ENCODE measurements at regions not wholly inside any gene's neighbourhood (a gene's known extent, or its start where the extent isn't known, plus 50 kb on each side); places are given as distances from the start of the nearest gene placed in this dataset.

GRCh38 chr6:21404577-21404976 is 189.0 kb upstream of the SOX4 start:
- no peak overlapping the region for H3K27ac Mint-ChIP-seq (ENCODE audit: unreplicated experiment)
- no peak overlapping the region for H3K4me3 Mint-ChIP-seq (ENCODE audit: low read depth, unreplicated experiment)
- TF ChIP-seq CTCF (IDR thresholded peaks at IDR 0.05; ENCODE audit: unreplicated experiment): no peak
- DNase-seq: no peak
- no peaks in the 10 kb centered on the region for H3K27me3 Mint-ChIP-seq (ENCODE audit: unreplicated experiment)
- H3K4me1 Mint-ChIP-seq (ENCODE audit: low read depth, unreplicated experiment): no peaks in the 10 kb centered on the region
- intact Hi-C loops (cut with micrococcal nuclease; ENCODE audit: unreplicated experiment): no loop called here
- no TSS peak for BruUV-seq (replicated peaks)
- CTCF ChIA-PET: interaction anchor here (0.7 kb wide), 1 partner anchor 26 kb away, joined by 4 read pairs; no protein-coding TSS in a partner anchor
- H3K9me3 Mint-ChIP-seq (ENCODE audit: low read depth, unreplicated experiment): peaks cover 7% of the 10 kb centered on the region
- H3K36me3 Mint-ChIP-seq (ENCODE audit: insufficient read depth, unreplicated experiment): no peaks in the 10 kb centered on the region

- Mint-ChIP-seq H3K4me3 (ENCODE audit: low read depth, unreplicated experiment) (no peak overlapping the region), H3K36me3 (ENCODE audit: insufficient read depth, unreplicated experiment) (no peaks in the 10 kb centered on the region), H3K27me3 (ENCODE audit: unreplicated experiment) (no peaks in the 10 kb centered on the region), H3K27ac (ENCODE audit: unreplicated experiment) (no peak overlapping the region), H3K9me3 (ENCODE audit: low read depth, unreplicated experiment) (peaks cover 7% of the 10 kb centered on the region), H3K4me1 (ENCODE audit: low read depth, unreplicated experiment) (no peaks in the 10 kb centered on the region)
- no peak for TF ChIP-seq CTCF (IDR thresholded peaks at IDR 0.05; ENCODE audit: unreplicated experiment)
- BruUV-seq (replicated peaks): no TSS peak
- intact Hi-C loops (cut with micrococcal nuclease; ENCODE audit: unreplicated experiment): no loop called here
- CTCF ChIA-PET: interaction anchor here (0.7 kb wide), 1 partner anchor 62 kb away, joined by 4 read pairs; no protein-coding TSS in a partner anchor
- DNase-seq: no peak
Observed at GRCh38 chr6:21406316-21406715, 187.2 kb upstream of the SOX4 start.

- no peak overlapping the region for H3K4me3 Mint-ChIP-seq (ENCODE audit: low read depth, unreplicated experiment)
- TF ChIP-seq CTCF (IDR thresholded peaks at IDR 0.05; ENCODE audit: unreplicated experiment): no peak
- DNase-seq: no peak
- no TSS peak for BruUV-seq (replicated peaks)
- no peaks in the 10 kb centered on the region for H3K27me3 Mint-ChIP-seq (ENCODE audit: unreplicated experiment)
- H3K4me1 Mint-ChIP-seq (ENCODE audit: low read depth, unreplicated experiment): no peaks in the 10 kb centered on the region
- no peaks in the 10 kb centered on the region for H3K36me3 Mint-ChIP-seq (ENCODE audit: insufficient read depth, unreplicated experiment)
- H3K9me3 Mint-ChIP-seq (ENCODE audit: low read depth, unreplicated experiment): peaks cover 7% of the 10 kb centered on the region
- intact Hi-C loops (cut with micrococcal nuclease; ENCODE audit: unreplicated experiment): no loop called here
- CTCF ChIA-PET: interaction anchor here (1.0 kb wide), 1 partner anchor 10 kb away, joined by 3 read pairs; no protein-coding TSS in a partner anchor
- H3K27ac Mint-ChIP-seq (ENCODE audit: unreplicated experiment): no peak overlapping the region
Observed at GRCh38 chr6:21409231-21409630, 184.3 kb upstream of the SOX4 start.

- Mint-ChIP-seq H3K9me3 (ENCODE audit: low read depth, unreplicated experiment) (no peaks in the 10 kb centered on the region), H3K36me3 (ENCODE audit: insufficient read depth, unreplicated experiment) (no peaks in the 10 kb centered on the region), H3K27me3 (ENCODE audit: unreplicated experiment) (no peaks in the 10 kb centered on the region), H3K4me3 (ENCODE audit: low read depth, unreplicated experiment) (no peak overlapping the region), H3K4me1 (ENCODE audit: low read depth, unreplicated experiment) (no peaks in the 10 kb centered on the region), H3K27ac (ENCODE audit: unreplicated experiment) (no peak overlapping the region)
- no peak for DNase-seq
- TF ChIP-seq CTCF (IDR thresholded peaks at IDR 0.05; ENCODE audit: unreplicated experiment): no peak
- no TSS peak for BruUV-seq (replicated peaks)
- intact Hi-C loops (cut with micrococcal nuclease; ENCODE audit: unreplicated experiment): no loop called here
- CTCF ChIA-PET: interaction anchor here (0.5 kb wide), 1 partner anchor 151 kb away, joined by 3 read pairs; no protein-coding TSS in a partner anchor
Observed at GRCh38 chr6:21413428-21413827, 180.1 kb upstream of the SOX4 start.
